K562 (cell line): ENCODE measurements at regions not wholly inside any gene's neighbourhood (a gene's known extent, or its start where the extent isn't known, plus 50 kb on each side); places are given as distances from the start of the nearest gene placed in this dataset.

ENCODE experiments used
- ATAC-seq: fragments of 200-7000 bp; cut with Tn5 transposase; 3 replicates; pipeline ENCODE4 v1.9.1; 2020; ENCODE audit warnings: moderate library complexity
- BruUV-seq: library from RNA; stranded (reverse); fragments of 400-500 nt; replicated peaks from 2 replicates; lab custom pipeline; 2021; lab: Mats Ljungman, UMichigan
- CTCF ChIA-PET: fragments of 300-600 bp; formaldehyde crosslinking; extraction: SDS; loops from one replicate; lab custom pipeline; 2021; ENCODE audit warnings: low intra/inter-chr PET ratio; lab: Yijun Ruan, JAX
- POLR2A ChIA-PET: fragments of 300-600, 350-650 bp; sonication (Branson Sonifier 250); formaldehyde crosslinking; extraction: SDS; loops from one replicate; lab custom pipeline; 2021; ENCODE audit warnings: antibody characterized with exemption, inconsistent platforms; lab: Yijun Ruan, JAX
- DNase-seq, 4 experiments: peaks; one replicate each; pipeline versions ENCODE4 v3.0.0 to v3.0.0-alpha.2; 2011 to 2018; ENCODE audit warnings: low spot score in 3 of 4, mixed read lengths in 3 of 4; ENCODE audit errors: extremely low read depth in 1 of 4
- FAIRE-seq: peaks from 2 replicates; lab custom pipeline; 2011; peaks lifted over from hg19 to GRCh38; lab: Jason Lieb, UNC
- H2AFZ ChIP-seq: 2 replicates; pipeline ENCODE4 v1.6.0; 2011; ENCODE audit warnings: low read depth, low read length, control low read depth, inconsistent platforms
- H3K27ac ChIP-seq: fragments of 200-600 bp; 3 replicates; pipeline ENCODE4 v1.8.0; 2011; ENCODE audit warnings: low read depth, mild to moderate bottlenecking, control low read depth, inconsistent platforms, low read length, moderate library complexity, mixed read lengths; ENCODE audit errors: extremely low read depth
- H3K27me3 ChIP-seq, 2 experiments: fragments of 300-600 bp in 1 of 2; 2 replicates in 1 of 2; 3 replicates in 1 of 2; pipeline versions ENCODE4 v1.6.0 to v1.8.0; 2011; ENCODE audit warnings: inconsistent platforms in 2 of 2, low read length in 2 of 2, mild to moderate bottlenecking in 1 of 2, mixed read lengths in 1 of 2, moderate library complexity in 1 of 2; ENCODE audit not compliant: control insufficient read depth in 2 of 2, insufficient read depth in 2 of 2
- H3K36me3 ChIP-seq: fragments of 300-600 bp; 3 replicates; pipeline ENCODE4 v1.8.0; 2011; ENCODE audit warnings: mild to moderate bottlenecking, low read length, inconsistent platforms; ENCODE audit not compliant: control insufficient read depth, insufficient read depth
- H3K4me1 ChIP-seq, 2 experiments: fragments of 200-600 bp in 1 of 2; replicated peaks in 1 of 2; 2 replicates in 1 of 2; 3 replicates in 1 of 2; pipeline versions ENCODE4 v1.5.1 to v1.8.0; 2011; ENCODE audit warnings: inconsistent platforms in 2 of 2, low read length in 2 of 2, mild to moderate bottlenecking in 1 of 2, mixed read lengths in 1 of 2, moderate library complexity in 1 of 2; ENCODE audit not compliant: control insufficient read depth in 2 of 2, insufficient read depth in 2 of 2
- H3K4me2 ChIP-seq: 2 replicates; pipeline ENCODE4 v1.6.1; 2011; ENCODE audit warnings: low read length, control low read depth, inconsistent platforms, mixed read lengths; ENCODE audit not compliant: insufficient read depth
- H3K4me3 ChIP-seq: fragments of 200-600 bp; sonication (generic), shearing (Covaris generic); 2 replicates; pipeline ENCODE4 v1.5.1; 2016; ENCODE audit warnings: control low read depth, inconsistent platforms
- H3K79me2 ChIP-seq: fragments of 200-600 bp; 3 replicates; pipeline ENCODE4 v1.8.0; 2011; ENCODE audit warnings: low read length, inconsistent platforms; ENCODE audit not compliant: control insufficient read depth, insufficient read depth
- H3K9ac ChIP-seq, 2 experiments: 2 replicates each; pipeline versions ENCODE4 v1.6.0 to v1.6.1; 2011; ENCODE audit warnings: low read depth in 2 of 2, low read length in 2 of 2, control low read depth in 1 of 2, inconsistent platforms in 1 of 2, mild to moderate bottlenecking in 1 of 2, mixed read lengths in 1 of 2; ENCODE audit not compliant: insufficient read depth in 1 of 2
- H3K9me1 ChIP-seq: one replicate; pipeline ENCODE4 v1.6.0; 2011; ENCODE audit warnings: inconsistent platforms, mild to moderate bottlenecking, low read length, moderate library complexity; ENCODE audit not compliant: control insufficient read depth, insufficient read depth
- H3K9me3 ChIP-seq: replicated peaks from 2 replicates; pipeline ENCODE4 v1.5.1; 2011; ENCODE audit warnings: low read depth, low read length, inconsistent platforms; ENCODE audit not compliant: control insufficient read depth, insufficient read depth
- H4K20me1 ChIP-seq: replicated peaks from 2 replicates; pipeline ENCODE4 v1.6.1; 2011; ENCODE audit warnings: low read length, inconsistent platforms, mixed read lengths; ENCODE audit not compliant: control insufficient read depth, insufficient read depth
- ELF2 ChIP-seq: fragments of 250-450 bp; sonication (Bioruptor Pico); IDR thresholded peaks from 2 replicates; pipeline ENCODE4 v1.5.0; 2021; ENCODE audit warnings: mild to moderate bottlenecking
- HDAC3 ChIP-seq: fragments of 450-650 bp; IDR thresholded peaks from 2 replicates; pipeline ENCODE4 v1.6.1; 2018; ENCODE audit warnings: borderline replicate concordance, mild to moderate bottlenecking, moderate library complexity; ENCODE audit not compliant: partially characterized antibody
- NCOA4 ChIP-seq: fragments of 450-650 bp; IDR thresholded peaks from 2 replicates; pipeline ENCODE4 v1.6.1; 2018; ENCODE audit warnings: mild to moderate bottlenecking; ENCODE audit not compliant: partially characterized antibody
- RBM25 ChIP-seq: fragments of 200-400 bp; formaldehyde crosslinking; IDR thresholded peaks from 2 replicates; pipeline ENCODE4 v1.6.1; 2018; ENCODE audit warnings: low read length, low read depth, moderate library complexity; ENCODE audit not compliant: severe bottlenecking
- TAL1 ChIP-seq: fragments of 450-650 bp; IDR thresholded peaks from 2 replicates; pipeline ENCODE4 v1.6.1; 2016; ENCODE audit warnings: mild to moderate bottlenecking
- ZBTB49 ChIP-seq: sonication (generic); formaldehyde crosslinking; IDR thresholded peaks from 2 replicates; pipeline ENCODE4 v1.8.0; 2022; ENCODE audit warnings: missing genetic modification reagents, mild to moderate bottlenecking, borderline replicate concordance
- ZFP36 ChIP-seq: fragments of 150-350 bp; IDR thresholded peaks from 2 replicates; pipeline ENCODE4 v1.6.1; 2018; ENCODE audit warnings: low read length, low read depth; ENCODE audit not compliant: partially characterized antibody
- ZNF354B ChIP-seq: fragments of 250-450 bp; sonication (Bioruptor Pico); IDR thresholded peaks from 2 replicates; pipeline ENCODE4 v1.4.0; 2020
- WGBS: fragments of 100-300 bp; shearing (Covaris generic); methylation state at CpG from one replicate; pipeline ENCODE4 v1.1.6; 2016; ENCODE audit warnings: low coverage, mixed read lengths; ENCODE audit not compliant: insufficient coverage; ENCODE audit errors: missing lambda C conversion rate; 5-methylcytosine and 5-hydroxymethylcytosine counted together
- in situ Hi-C: fragments of 300-500 bp; cut with MboI; formaldehyde crosslinking; loops from 4 replicates; pipeline ENCODE4 v1.15.0; 2018; ENCODE audit warnings: inconsistent platforms, mixed read lengths
- intact Hi-C: fragments of 100-400 bp; cut with micrococcal nuclease; formaldehyde crosslinking; loops from 2 replicates; pipeline ENCODE4 v1.14.2; 2022
- TF ChIP-seq, protein P1 (sequence below): fragments of 250-450 bp; sonication (Bioruptor Pico); IDR thresholded peaks from 2 replicates; pipeline ENCODE4 v1.9.0; 2021; ENCODE audit warnings: mild to moderate bottlenecking

DNA sequence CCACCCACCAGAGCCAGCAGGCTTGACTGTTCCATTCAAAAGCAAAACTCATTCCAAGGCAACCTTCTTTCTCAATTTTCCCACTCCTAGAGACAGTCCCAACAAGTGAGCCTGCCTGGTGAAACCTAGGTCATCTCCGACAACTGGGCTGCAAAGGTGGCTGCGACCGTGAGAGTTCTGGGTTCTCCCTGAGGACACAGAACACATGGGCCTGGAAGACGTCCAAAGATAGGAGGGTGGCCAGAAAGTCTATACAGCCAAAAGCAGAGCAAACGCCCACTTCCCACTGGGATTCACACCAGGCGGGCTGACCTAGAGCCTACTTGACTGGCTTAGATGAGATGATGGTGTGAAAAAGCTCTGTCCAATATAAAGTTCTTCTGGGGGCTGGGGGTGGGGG, 90.2 kb upstream of the GRIK3 start:
- in situ Hi-C loops = no loop called here
- no peak for FAIRE-seq

GRCh38 chr1:37125295-37125694, 91.0 kb upstream of the GRIK3 start:
- H3K9ac ChIP-seq = no peak overlapping the region
- H3K4me2 ChIP-seq = no peak overlapping the region
- no peaks in the 10 kb centered on the region for H3K36me3 ChIP-seq
- FAIRE-seq = no peak
- no peak for DNase-seq
- in situ Hi-C loops = no loop called here
- H3K4me1 ChIP-seq = no peaks in the 10 kb centered on the region
- 0% methylated on average over 3 of the region's 3 CpGs for WGBS
- intact Hi-C loops = no loop called here
- no peaks in the 10 kb centered on the region for H3K79me2 ChIP-seq
- TF ChIP-seq NCOA4 = no peak
- TF ChIP-seq ZFP36 = peak; percentile 74
- TF ChIP-seq ZBTB49 = no peak
- no peak for TF ChIP-seq ZNF354B (CRISPR knock-in tag)
- TF ChIP-seq, protein P1, sequence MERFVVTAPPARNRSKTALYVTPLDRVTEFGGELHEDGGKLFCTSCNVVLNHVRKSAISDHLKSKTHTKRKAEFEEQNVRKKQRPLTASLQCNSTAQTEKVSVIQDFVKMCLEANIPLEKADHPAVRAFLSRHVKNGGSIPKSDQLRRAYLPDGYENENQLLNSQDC (CRISPR knock-in tag) = no peak
- no peak for TF ChIP-seq ELF2 (CRISPR knock-in tag)
- TF ChIP-seq RBM25 = peak; percentile 82
- no peak overlapping the region for H2AFZ ChIP-seq
- peaks cover 7% of the 10 kb centered on the region; the same call in 1 of the 2 replicates for H4K20me1 ChIP-seq
- ChIA-PET POLR2A (no interaction called here), CTCF (no interaction called here)
- no peaks in the 10 kb centered on the region for H3K9me3 ChIP-seq
- no TSS peak for BruUV-seq
- no peak overlapping the region for H3K27ac ChIP-seq
- H3K27me3 ChIP-seq = peaks cover 6 to 26% of the 10 kb centered on the region in 2 experiments; a peak in 4 of 5 replicates
- H3K9me1 ChIP-seq = peaks cover 3% of the 10 kb centered on the region
- no peak for ATAC-seq
- no peak overlapping the region for H3K4me3 ChIP-seq

More for the DNA sequence above, 90.2 kb upstream of the GRIK3 start:
- Histone ChIP-seq H3K36me3 (no peaks in the 10 kb centered on the region), H3K4me1 (no peaks in the 10 kb centered on the region), H2AFZ (no peak overlapping the region), H3K79me2 (no peaks in the 10 kb centered on the region), H3K27me3 (peaks cover 6 to 26% of the 10 kb centered on the region in 2 experiments; a peak in 4 of 5 replicates), H3K9me3 (no peaks in the 10 kb centered on the region), H3K4me3 (no peak overlapping the region), H3K27ac (no peak overlapping the region), H3K9ac (no peak overlapping the region)
- BruUV-seq = no TSS peak
- no peak for ATAC-seq
- ChIA-PET CTCF (no interaction called here), POLR2A (no interaction called here)
- TF ChIP-seq HDAC3 (no peak), TAL1 (no peak)
- TF ChIP-seq, all 486 proteins: peak for 0
- WGBS = under 1% methylated on average over 6 of the region's 6 CpGs
- Histone ChIP-seq H3K9me1 (peaks cover 3% of the 10 kb centered on the region), H3K4me2 (no peak overlapping the region), H4K20me1 (peaks cover 7% of the 10 kb centered on the region)
- no peak for DNase-seq
- intact Hi-C loops = no loop called here
